ENCODE measurements at regions not wholly inside any gene's neighbourhood (a gene's known extent, or its start where the extent isn't known, plus 50 kb on each side); places are given as distances from the start of the nearest gene placed in this dataset.
"Not testable (repeated sequence)": the region's sequence is repeated elsewhere in the genome, so short reads cannot be mapped to it uniquely, and the experiment has no call there.

GRCh38 chr14:45787167-45787566 lies 534.2 kb upstream of the MIS18BP1 start:
- H3K4me3 ChIP-seq (ENCODE audit: low read length), result no peak overlapping the region
- TF ChIP-seq CTCF (conservative IDR thresholded peaks at IDR 0.05; ENCODE audit: low read depth, low read length), result no peak
- DNase-seq (ENCODE audit: low read depth), result no peak

- no peak for TF ChIP-seq CTCF (conservative IDR thresholded peaks at IDR 0.05; ENCODE audit: low read depth, low read length)
- no peak overlapping the region for H3K4me3 ChIP-seq (ENCODE audit: low read length)
- DNase-seq (ENCODE audit: low read depth), result no peak
Measured at GRCh38 chr14:45786266-45786665, 533.3 kb upstream of the MIS18BP1 start.

GRCh38 chr14:45785240-45785639 lies 532.2 kb upstream of the MIS18BP1 start:
- no peak for TF ChIP-seq CTCF (conservative IDR thresholded peaks at IDR 0.05; ENCODE audit: low read depth, low read length)

GRCh38 chr14:45766247-45766646 lies 513.2 kb upstream of the MIS18BP1 start:
- no peak overlapping the region for H3K4me3 ChIP-seq (ENCODE audit: low read length)
- TF ChIP-seq CTCF (conservative IDR thresholded peaks at IDR 0.05; ENCODE audit: low read depth, low read length), result no peak
- no peak for DNase-seq (ENCODE audit: low read depth)

More at GRCh38 chr14:45785240-45785639, 532.2 kb upstream of the MIS18BP1 start:
- no peak for DNase-seq (ENCODE audit: low read depth)
- H3K4me3 ChIP-seq (ENCODE audit: low read length), result no peak overlapping the region

- no peak overlapping the region for H3K4me3 ChIP-seq (ENCODE audit: low read length)
- TF ChIP-seq CTCF (conservative IDR thresholded peaks at IDR 0.05; ENCODE audit: low read depth, low read length), result no peak
- DNase-seq (ENCODE audit: low read depth), result no peak
Measured at GRCh38 chr14:45757655-45758054, 504.7 kb upstream of the MIS18BP1 start.

GRCh38 chr14:45756412-45756811 lies 503.4 kb upstream of the MIS18BP1 start:
- DNase-seq (ENCODE audit: low read depth); H3K4me3 ChIP-seq (ENCODE audit: low read length): not testable (repeated sequence)

- DNase-seq (ENCODE audit: low read depth), result no peak
- no peak for TF ChIP-seq CTCF (conservative IDR thresholded peaks at IDR 0.05; ENCODE audit: low read depth, low read length)
- no peak overlapping the region for H3K4me3 ChIP-seq (ENCODE audit: low read length)
Measured at GRCh38 chr14:45743884-45744283, 490.9 kb upstream of the MIS18BP1 start.

GRCh38 chr14:45742187-45742586 lies 489.2 kb upstream of the MIS18BP1 start:
- no peak for TF ChIP-seq CTCF (conservative IDR thresholded peaks at IDR 0.05; ENCODE audit: low read depth, low read length)
- no peak for DNase-seq (ENCODE audit: low read depth)
- no peak overlapping the region for H3K4me3 ChIP-seq (ENCODE audit: low read length)
